ENCODE measurements at regions not wholly inside any gene's neighbourhood (a gene's known extent, or its start where the extent isn't known, plus 50 kb on each side); places are given as distances from the start of the nearest gene placed in this dataset.
A peak's percentile ranks its signal among the peaks of the same experiment; 100 is the strongest.
"Not testable (repeated sequence)": the region's sequence is repeated elsewhere in the genome, so short reads cannot be mapped to it uniquely, and the experiment has no call there.

DNA sequence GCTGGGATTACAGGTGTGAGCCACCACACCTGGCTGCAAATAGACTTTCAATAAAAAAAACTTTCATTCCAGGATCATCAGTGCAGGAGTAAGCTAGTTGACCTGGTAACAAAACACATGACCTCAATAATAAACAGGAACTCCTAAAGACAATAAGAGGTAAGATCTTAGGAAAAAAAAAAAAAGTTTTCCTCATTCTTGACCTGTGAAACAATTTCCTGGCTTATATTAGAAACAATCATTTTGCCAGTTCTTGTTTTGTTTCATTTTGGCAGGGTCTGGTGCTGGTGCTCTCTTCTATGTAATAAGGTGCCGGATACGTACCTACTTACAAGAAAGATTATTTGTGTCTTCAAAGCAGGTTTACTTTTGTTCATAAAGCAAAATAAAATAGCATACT, 90.6 kb upstream of the AMN1 start:
- no peak for DNase-seq

DNA sequence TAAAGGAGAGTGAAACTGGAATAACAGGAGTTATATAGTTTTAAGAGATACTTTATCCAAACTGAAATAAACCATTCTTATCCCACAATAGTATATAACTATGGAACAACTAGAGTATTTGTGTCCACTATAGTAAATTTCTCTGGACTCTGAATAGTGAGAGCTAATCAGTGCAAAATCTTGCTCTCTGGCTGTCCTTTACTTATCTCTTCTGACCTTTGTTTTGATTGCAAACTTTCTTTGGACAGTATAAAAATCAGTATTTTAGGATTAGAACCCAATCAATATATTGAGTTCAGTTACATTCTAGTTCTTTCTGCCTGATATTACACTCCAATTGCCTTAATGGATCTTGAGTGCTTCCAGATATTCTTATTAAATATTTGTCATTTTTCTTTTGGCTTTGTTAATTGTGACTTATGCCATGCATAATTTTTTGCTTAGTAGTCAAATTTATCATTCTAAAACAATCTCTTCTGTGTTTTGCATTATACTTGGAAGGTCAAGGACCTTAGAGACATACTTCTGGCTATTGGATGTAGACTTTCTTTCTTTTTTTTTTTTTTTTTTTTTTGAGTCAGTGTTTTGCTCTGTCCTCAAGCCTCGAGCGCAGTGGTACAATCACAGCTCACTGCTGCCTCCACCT, 89.9 kb upstream of the AMN1 start:
- DNase-seq = no peak

DNA sequence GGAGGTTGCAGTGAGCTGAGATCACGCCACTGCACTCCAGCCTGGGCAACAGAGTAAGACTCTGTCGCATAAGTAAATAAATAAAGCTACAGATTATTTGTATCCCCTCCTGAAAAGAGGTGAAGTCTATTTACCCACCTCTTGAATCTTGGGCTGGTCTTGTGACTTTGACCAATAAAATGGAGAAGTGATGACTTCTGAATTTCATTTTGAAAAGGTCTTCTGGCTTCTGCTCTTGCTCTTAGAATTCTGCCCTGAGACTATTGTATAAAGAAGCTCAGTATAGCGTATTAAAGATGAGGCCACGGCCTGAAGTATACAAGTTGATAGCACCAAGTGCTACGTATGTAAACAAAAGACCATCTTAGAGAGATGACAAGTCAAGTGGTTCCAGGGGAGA, 88.3 kb upstream of the AMN1 start:
- DNase-seq = no peak

DNA sequence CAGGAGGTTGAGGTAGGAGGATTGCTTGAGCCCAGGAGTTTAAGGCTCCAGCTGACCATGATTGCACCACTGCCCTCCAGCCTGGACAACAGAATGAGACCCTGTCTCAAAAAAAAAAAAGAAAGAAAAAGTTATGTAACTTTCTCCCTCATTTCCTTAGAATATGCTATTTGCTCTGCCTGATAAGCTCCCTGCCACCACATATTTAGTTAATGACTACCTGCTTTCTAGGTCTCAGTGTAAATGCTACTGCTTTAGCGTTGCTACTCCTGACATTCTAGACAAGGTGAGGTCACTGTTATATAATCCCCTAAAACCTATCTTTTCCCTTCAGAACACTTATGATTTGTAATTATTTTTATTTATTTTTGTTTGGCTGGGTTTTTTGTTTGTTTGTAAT, 86.3 kb upstream of the AMN1 start:
- DNase-seq = no peak

DNA sequence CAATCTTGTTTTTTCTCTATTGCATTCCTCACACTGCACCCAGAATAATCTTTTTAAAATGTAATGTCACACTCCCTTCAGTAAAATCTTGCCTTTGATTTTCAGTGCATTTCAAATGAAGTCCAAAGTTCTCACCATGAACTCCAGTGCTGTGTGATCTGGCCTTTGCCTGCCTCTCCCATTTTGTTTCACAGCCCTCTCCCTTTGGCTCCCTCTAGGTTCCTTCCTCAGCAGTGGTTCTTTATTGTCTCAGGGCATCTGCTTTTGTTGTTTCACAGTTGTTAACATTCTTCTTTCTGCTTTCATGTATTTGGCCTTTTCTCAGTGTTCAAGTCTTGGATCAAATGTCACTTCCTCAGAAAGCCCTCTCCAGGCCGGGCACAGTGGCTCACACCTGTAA, 84.5 kb upstream of the AMN1 start:
- no peak for DNase-seq

DNA sequence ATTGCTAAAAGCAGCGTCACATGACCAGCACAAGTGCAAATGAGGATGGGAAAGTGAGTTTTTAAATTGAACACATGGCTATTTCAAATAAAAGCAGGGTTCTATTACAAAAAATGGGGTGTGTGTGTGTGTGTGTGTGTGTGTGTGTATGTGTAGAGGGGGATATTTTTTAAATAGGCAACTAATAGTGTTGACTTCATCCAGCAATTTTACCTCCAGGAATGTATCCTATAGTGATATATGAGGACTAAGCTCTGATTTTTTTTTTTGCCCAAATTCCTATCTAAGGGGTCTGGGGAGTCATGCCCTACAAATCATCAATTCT, 78.9 kb upstream of the AMN1 start:
- DNase-seq = no peak

DNA sequence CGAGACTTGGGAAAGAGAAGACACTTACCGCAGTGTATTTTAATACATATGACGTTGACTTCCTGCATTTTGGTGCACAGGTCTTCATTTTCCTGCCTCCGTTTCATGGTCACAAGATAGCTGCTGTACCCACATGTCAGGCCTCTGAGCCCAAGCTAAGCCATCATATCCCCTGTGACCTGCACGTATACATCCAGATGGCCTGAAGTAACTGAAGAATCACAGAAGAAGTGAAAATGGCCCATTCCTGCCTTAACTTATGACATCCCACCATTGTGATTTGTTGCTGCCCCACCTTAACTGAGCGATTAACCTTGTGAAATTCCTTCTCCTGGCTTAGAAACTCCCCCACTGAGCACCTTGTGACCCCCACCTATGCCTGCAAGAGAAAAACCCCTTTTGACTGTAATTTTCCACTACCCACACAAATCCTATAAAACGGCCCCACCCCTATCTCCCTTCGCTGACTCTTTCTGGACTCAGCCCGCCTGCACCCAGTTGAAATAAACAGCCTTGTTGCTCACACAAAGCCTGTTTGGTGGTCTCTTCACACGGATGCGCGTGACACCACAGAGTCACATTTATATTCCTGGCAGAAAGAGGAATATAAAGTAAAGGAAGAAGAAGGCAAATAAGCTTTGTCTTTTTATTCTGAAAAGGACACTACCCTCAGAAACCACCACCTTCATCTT, 78.4 kb upstream of the AMN1 start:
- not testable (repeated sequence) for DNase-seq

DNA sequence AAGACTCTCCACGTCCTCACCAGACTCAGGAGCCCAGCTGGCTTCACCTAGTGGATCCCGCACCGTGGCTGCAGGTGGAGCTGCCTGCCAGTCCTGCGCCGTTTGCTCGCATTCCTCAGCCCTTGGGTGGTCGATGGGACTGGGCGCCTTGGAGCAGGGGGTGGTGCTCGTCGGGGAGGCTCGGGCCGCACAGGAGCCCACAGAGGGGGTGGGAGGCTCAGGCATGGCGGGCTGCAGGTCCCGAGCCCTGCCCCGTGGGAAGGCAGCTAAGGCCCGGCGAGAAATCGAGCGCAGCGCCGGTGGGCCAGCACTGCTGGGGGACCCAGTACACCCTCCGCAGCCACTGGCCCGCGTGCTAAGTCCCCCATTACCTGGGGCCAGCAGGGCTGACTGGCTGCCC, 76.9 kb upstream of the AMN1 start:
- not testable (repeated sequence) for DNase-seq

DNA sequence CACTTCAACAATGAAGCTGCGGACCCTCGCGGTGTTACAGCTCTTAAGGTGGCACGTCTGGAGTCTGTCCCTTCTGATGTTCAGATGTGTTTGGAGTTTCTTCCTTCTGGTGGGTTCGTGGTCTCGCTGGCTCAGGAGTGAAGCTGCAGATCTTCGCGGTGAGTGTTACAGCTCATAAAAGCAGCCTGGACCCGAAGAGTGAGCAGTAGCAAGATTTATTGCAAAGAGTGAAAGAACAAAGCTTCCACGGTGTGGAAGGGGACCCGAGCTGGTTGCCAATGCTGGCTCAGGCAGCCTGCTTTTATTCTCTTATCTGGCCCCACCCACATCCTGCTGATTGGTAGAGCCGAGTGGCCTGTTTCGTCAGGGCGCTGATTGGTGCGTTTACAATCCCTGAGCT, 75.9 kb upstream of the AMN1 start:
- DNase-seq = not testable (repeated sequence)

DNA sequence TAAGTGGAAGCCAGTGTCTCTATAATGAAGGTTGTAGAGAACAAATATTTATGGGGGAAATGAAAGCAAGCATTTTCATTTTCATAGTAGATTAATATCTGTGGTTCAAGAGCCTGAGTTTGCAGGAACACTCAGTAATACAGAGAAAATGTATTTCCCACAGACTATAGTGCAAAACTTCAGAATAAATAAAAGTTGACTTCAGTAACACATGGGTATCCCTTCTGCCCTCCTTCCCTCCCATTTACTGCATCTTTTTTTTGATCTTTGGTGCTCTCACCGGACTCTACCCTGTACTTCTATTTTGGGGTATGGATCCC, 75.3 kb upstream of the AMN1 start:
- DNase-seq = no peak

DNA sequence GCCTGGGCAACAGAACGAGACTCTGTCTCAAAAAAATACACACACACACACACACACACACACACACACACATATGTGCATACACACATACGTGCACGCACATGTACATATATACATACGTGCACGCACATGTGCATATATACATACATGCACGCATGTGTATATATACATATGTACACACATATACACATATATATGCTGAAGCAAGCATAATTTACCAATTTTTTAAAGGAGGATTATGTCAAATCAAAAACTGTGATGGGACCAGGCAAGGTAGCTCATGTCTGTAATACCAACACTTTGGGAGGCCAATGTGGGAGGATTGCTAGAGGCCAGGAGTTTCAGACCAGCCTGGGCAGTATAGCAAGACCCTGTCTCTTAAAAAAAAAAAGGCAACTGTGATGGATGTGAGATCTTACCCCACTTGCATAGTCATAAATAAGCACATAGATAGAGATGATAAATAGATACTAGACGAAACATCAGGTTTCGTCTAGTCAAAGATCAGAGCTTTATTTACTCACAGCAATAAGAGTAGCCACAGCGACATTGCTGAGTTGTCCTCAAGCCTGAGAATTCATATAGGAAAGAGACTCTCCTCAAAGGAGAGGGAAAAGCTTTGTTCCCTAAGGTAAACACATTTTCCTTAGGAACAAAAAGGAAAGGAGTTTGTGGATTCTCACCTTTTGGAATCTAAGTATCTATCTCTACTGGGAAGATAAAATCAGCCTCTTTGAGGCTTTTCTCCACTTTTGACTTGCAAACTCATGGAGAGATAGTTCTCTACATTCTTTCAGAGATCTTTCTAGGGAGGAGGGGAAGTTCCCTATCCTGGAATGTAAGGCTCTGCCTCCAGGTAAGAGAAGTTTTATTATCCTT, 74.7 kb upstream of the AMN1 start:
- DNase-seq = no peak

DNA sequence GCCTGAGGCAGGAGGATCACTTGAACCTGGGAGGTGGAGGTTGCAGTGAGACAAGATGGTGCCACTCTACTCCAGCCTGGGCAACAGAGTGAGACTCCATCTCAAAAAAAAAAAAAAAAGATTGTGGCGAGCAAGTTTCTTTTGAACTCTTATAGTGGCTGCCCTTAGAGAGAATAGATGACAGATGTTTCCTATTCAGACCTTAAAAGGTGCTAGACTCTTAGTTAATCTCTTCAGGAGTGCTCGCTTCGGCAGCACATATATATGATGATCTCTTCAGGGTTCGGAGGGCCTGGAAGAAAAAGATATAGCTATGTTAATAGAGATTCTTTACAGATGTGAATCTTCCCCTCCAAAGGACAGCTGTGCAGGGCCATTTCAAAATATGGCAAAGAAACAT, 73.1 kb upstream of the AMN1 start:
- DNase-seq = no peak

DNA sequence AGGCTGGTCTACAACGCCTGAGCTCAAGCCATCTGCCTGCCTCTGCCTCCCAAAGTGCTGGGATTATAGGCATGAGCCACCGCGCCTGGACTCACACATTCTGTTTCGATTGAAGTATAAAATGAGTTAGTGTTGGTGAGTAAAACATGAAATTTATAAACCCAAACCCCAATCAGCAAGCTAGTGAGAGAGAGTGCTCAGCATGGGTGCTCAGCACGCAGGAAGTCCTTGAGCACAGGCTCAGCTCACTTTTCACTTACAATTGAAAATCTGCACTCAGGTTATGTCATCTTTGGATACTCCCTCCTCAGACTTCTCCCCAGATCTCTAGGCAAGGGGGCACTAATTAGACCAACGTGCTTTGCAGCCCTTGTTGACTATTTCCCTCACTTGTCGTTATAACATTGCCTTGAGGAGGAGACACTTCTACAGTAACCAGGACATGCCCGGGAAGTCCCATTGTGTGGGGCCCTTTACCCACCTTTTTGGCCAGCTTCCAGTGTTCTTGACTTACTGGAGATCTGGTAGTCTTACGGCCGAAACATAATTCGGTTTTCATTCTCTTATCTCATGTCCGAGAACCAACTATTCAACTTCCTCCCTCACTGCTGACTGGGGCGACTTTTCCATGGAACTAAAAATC, 68.5 kb upstream of the AMN1 start:
- DNase-seq = no peak

DNA sequence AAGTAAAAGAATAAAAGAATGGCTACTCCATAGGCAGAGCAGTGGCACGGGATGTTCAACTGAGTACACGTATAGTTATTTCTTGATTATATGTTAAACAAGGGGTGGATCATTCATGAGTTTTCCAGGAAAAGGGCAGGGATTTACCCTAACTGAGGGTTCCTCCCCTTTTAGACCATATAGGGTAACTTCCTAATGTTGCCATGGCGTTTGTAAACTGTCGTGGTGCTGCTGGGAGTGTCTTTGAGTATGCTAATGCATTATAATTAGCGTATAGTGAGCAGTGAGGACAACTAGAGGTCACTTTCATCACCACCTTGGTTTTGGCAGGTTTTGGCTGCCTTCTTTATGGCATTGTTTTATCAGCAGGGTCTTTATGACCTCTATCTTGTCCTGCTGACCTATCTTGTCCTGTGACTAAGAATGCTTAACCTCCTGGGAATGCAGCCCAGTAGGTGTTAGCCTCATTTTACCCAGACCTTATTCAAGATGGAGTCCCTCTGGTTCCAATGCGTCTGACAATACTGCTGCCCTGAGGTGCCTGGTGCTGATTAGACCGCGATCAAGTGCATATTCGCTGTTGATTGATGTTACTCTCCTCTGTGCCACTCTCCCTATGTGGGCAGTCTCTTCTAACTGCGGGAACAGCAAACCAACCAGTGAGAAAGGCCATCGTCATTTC, 67.6 kb upstream of the AMN1 start:
- DNase-seq = no peak

DNA sequence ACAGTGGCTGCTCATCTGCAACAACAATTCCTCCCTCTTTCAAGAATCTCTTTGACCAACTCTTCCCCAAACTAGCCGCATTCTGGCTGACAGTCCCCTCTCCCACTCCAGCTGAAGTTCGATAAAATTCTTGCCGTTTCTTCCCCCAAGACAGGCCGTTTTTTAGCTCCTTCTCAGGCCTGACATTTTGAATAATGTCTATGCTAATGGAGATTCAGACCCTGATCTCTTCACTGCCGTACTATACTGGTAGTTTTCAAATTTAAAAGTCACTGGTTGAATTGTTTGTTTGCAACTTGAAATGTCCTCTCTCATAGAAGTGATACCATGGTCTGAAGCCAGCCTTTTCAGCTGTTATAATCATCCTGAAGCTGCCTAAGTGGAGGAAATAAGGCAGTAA, 65.9 kb upstream of the AMN1 start:
- no peak for DNase-seq

DNA sequence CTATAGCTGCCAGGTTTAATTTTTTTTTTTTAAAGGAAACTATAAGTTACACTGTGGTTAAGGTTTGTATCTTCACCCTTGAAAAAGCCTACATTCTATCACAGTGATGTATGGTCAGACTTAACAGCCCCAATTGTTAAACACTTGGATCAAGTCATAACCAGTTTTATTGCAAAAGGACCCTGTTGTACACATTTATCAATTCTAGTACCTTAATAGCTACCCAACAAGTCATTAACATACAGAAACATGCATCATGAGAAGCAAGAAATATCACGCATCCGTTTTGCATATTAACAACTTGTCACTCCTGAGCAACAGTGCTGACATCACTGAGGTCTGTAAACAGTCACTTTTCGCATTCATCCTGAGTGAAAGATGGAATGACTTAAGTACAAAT, 62.4 kb upstream of the AMN1 start:
- not testable (repeated sequence) for DNase-seq

DNA sequence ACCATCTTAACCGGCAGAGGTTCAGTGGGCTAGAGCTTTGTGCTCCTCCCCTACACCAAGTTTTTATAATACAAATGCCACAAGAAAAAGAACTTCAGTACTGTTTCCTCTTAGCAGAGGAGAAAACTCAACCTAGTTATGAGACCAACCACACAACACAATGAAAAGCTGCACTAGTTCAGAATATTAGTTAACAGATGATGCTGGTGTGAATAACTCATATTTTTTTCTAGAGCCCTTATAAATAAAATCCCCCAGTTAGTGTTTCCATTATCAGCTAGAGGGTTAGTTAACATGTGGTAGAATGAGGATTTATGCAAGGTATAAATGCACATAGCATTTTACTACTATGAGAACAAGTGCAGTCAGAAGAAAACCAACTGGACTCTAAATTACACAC, 61.9 kb upstream of the AMN1 start:
- DNase-seq = no peak

DNA sequence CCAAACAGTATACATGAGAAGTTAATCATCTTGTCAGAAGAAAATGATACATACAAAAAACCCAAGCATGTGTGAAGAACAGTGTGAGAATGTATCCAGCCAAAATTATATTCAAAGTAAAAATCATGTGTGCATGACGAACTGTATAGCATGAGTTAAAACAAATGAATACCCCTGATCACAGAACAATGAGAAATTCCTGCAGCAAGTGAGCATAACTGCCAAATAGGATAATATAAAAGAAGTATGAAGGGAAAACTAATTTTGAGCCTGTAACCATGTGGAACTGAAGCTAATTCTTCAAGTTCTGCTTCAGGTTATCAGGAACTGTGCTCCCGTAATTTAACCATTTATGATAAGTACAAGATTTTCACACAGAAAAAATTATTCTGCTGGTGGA, 56.5 kb upstream of the AMN1 start:
- DNase-seq = no peak

DNA sequence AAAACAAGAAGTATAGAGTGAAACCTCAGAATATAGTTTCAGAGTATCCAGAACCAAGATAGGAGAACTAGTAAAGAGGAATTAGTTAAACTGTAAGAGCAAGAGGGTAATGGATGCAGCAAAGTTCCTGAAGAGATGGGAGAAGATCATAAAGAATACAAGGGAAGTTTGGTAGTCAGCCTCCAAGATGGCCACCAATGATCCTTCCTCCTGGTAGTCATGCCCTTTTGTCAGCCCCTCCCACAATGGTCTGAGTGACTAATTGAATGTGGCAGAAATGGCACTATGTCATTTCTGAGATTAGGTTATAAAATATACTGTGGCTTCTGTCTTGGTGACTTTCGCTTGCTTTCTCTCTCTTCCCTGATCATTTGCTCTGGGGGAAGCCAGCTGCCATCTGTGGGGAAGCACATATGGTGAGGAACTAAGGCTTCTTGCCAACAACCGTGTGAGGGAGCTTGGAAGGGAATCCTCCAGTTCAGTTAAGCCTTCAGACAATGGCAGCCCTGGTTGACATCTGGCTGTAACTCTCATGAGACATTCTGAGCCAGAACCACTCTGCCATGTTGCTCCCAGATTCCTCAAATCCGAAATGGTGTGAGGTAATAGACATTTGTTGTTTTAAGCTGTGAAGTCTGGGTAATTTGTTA, 55.3 kb upstream of the AMN1 start:
- peak; percentile 3 to 6 for DNase-seq

DNA sequence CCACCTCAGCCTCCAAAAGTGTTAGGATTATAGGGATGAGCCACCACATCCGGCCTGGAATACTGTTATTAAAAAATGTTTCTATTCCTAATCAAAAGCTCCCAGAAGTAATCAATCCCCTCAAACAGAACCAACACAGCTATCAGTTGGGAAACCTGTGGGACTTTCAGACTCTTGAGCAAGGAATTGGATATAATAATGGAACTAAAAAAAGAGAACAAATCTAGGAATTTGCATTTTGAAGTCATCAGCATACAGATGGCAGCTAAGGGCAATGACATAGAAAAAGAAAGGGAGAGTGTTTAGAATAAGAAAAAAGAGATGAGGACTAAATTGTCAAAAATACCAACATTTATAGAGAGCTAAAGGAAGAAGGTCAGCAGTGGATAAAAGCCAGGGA, 54.7 kb upstream of the AMN1 start:
- no peak for DNase-seq

DNA sequence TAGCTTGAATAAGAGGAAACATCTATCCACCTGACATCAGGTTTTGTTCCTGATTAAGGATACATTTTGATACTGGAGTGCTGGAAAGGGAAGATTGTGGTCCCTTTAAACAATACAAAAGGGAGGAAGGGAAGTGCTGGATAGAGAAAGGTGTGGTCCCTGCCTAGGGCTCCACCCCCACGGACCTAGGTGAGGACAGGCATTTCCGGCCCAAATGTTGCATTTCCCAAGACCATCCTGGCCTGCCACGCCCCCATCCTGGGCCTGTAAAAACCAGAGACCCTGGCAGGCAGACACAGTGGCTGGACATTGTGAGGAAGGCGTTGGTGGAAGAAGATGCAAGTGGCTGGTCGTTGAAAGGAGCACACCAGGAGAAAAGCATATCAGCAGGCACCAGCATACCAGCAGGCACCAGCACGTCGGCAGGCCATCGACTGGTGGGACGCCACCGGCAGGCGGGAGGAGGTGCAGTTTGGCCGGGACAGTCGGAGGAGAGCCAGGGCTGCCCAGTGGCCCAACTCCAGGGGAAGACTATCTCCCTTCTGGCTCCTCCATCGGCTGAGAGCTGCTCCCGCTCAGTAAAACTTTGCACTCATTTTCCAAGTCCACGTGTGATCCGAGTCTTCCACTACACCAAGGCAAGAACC, 53.2 kb upstream of the AMN1 start:
- DNase-seq = no peak

DNA sequence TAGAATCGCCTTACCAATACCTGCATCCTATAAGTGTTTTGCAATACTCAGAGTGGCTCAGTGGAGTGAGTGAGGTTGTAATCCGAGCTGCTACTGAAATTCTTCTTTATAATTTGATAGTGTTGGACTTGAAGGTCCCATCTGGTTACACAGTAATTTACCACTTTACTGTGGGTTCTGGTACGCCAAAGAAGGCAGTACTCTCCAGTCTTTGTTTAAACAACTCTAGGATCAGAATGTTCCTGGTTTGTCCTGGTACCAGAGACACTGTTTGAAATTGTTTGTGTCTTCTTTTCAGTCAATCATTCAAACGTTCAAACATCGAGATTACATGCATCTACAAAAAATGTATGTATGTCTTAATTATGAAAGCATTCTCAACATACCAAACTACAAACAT, 51.3 kb upstream of the AMN1 start:
- DNase-seq = no peak
